Jurkat, Clone E6-1 (cell line): ENCODE measurements at regions not wholly inside any gene's neighbourhood (a gene's known extent, or its start where the extent isn't known, plus 50 kb on each side); places are given as distances from the start of the nearest gene placed in this dataset.

Experiments
- DNase-seq: peaks from one replicate; pipeline ENCODE4 v3.0.0-alpha.2; 2011; ENCODE audit warnings: low read depth, low spot score
- H3K4me3 ChIP-seq: 2 replicates; pipeline ENCODE4 v1.5.1; 2011; ENCODE audit warnings: mild to moderate bottlenecking, low read length, control low read depth, moderate library complexity

- no peak overlapping the region for H3K4me3 ChIP-seq
- no peak for DNase-seq
These were observed 101.4 kb upstream of the NHSL1 start for GRCh38 chr6:138600726-138601125.

DNA sequence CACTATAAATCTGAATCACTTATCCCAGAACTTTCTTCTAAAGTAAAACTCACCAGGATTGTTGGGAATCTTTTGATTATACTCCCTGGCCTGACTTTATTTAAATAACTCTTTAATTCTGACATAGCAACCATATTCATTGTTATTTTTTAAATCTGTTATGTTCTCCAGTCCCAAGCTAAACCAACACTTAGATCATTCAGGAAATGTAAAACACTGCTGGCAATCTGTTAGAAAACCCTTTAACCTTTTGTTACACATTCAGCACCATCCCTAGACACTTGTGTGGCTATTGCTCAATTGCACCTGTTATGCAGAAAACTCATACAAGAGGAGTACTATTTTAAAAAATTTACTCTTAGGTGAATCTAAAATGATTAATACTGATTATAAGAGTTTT, 101.8 kb upstream of the NHSL1 start:
- H3K4me3 ChIP-seq = no peak overlapping the region
- no peak for DNase-seq

GRCh38 chr6:138605958-138606357, 106.7 kb upstream of the NHSL1 start:
- H3K4me3 ChIP-seq = no peak overlapping the region
- no peak for DNase-seq

DNA sequence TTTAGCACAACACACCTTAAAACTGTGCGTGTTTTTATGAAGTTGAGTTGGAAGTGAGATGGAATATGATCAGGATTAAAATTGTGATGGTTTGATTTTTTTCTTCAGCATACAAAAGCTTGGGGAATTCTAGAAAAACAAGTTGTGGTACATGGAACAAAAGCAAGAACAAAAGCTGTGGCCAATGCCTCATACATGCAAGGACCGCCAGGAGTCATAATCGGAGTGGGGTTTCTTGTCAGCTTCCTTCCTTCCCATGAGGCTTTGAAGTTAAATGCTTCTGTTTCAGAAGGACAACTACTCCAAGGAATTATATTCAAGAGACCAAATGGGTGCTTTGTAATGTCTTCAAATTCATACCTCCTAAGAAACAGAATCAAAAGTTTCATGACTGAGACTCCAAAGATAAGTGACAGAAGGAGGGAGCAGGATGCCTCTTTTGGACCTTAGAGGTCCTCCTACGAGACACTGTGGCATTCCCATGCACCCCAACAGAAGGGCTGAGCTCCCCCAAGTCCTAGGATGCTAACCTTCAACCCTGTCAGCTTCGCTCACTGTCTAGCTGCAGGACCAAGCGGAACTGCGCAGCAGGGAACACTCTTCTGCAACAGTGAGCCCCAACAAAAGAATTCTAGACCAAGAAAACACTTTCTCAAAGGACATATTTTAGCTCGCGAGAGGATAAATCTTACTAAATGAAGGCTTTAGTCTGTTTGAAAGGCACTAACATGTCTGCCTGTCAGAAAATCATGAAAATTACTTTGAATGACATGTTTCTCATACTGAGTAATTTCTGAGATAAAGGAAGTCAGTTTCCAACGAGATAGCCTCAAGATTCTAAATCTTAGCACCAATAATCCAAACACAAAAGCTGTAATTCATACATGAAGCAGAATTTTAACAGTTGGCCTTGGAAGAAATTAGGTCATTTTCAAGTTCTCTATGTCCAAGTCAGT, 108.5 kb upstream of the NHSL1 start:
- DNase-seq = no peak
- H3K4me3 ChIP-seq = no peak overlapping the region

- H3K4me3 ChIP-seq = no peak overlapping the region
- DNase-seq = no peak
These were observed 109.6 kb upstream of the NHSL1 start for GRCh38 chr6:138608896-138609295.

DNA sequence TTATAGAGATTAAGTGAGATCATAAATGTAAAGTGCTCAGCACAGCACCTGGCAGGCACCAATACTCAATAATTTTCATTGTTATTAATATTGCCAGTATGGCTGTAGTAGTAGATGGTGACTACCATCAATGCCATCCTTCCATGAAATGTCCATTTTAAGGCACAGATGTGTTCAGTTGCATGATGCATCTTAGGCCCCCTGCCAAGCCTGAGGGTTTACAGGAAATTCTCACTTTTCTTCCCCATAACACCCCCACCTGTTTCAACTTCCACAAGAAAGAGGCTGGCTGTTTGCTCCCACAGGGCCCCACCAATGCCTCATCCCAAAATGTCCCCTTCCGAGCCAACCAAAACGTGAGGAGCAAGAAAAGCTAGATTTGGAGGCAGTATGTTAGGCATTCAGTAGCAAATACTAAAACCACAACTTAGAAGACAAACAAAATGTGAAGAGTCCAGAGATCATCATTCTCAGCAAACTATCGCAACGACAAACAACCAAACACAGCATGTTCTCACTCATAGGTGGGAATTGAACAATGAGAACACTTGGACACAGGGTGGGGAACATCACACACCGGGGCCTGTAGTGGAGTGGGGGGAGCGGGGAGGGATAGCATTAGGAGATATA, 110.6 kb upstream of the NHSL1 start:
- no peak overlapping the region for H3K4me3 ChIP-seq
- DNase-seq = no peak

DNA sequence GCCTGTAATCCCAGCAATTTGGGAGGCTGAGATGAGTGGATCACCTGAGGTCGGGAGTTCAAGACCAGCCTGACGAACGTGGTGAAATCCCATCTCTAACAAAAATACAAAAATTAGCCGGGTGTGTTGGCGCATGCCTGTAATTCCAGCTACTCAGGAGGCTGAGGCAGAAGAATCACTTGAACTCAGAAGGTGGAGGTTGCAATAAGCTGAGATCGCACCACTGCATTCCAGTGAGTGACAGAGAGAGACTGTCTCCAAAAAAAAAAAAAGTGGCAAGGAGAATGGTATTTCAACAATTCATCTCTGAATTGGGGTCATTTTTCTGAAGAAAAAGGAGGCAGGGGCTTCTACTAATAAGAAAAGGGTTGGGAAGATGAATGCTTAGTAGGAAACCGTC, 111.5 kb upstream of the NHSL1 start:
- DNase-seq = no peak
- no peak overlapping the region for H3K4me3 ChIP-seq

DNA sequence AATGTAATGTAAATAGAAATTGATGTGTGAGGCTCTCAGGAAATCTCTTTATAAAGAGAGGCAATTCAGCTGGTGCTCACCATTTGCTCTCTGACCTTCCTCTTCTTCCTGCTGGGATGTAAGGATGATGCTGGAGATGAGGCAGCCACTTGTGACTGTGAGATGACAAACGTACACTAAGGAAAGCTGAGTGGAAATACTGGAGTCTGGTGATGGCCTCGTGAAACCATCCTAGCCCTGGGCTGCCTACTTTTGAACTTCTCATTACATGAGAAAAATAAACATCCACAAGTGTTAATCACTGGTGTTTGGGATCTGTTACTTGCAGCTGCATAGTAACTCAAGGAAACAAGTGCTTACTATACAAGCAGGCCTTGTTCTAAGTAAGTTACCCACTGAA, 114.9 kb upstream of the NHSL1 start:
- no peak for DNase-seq
- H3K4me3 ChIP-seq = no peak overlapping the region

- DNase-seq = no peak
- H3K4me3 ChIP-seq = no peak overlapping the region
These were observed 118.9 kb upstream of the NHSL1 start for GRCh38 chr6:138618168-138618567.

DNA sequence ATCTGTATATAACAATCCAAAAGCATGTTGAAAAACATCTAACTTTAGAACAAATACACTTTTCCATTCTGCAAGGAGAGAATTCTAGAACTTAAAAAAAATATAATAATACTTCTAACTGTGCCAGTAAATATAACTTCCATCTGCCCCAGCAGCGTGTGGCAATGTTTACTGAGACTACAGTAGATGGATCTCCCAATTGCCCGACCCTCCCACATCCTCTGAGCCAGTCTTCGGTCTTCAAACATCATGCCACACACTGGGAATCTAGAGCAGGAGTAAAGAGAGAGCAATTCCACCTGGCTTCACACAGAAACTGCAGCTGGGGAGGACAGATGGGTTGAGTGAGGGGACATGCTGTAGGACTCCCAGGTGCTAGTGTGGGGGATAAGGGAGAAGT, 121.3 kb upstream of the NHSL1 start:
- no peak for DNase-seq
- no peak overlapping the region for H3K4me3 ChIP-seq

DNA sequence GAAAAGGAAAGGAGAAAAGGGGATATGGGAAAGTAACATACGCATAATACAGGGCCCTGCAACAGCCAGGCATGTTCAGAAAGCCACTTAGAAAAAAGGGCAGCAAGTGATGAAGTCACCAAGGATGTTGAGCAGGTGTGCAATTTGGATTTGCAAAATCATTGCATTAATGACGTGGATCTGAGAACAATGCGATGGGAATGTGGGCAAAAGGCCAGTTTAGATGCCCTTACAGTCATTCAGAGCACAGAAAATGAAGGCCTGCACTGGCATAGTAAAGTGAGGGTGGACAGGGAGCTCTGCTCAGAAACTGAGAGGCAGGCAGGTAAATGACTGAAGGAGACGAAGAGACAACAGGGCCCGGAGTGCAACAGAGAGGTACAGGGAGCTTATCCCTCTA, 123.7 kb upstream of the NHSL1 start:
- DNase-seq = no peak
- no peak overlapping the region for H3K4me3 ChIP-seq

GRCh38 chr6:138631566-138631965, 132.3 kb upstream of the NHSL1 start:
- no peak for DNase-seq
- no peak overlapping the region for H3K4me3 ChIP-seq

- H3K4me3 ChIP-seq = no peak overlapping the region
- DNase-seq = no peak
These were observed 135.7 kb upstream of the CCDC28A start for GRCh38 chr6:138637822-138638221.

DNA sequence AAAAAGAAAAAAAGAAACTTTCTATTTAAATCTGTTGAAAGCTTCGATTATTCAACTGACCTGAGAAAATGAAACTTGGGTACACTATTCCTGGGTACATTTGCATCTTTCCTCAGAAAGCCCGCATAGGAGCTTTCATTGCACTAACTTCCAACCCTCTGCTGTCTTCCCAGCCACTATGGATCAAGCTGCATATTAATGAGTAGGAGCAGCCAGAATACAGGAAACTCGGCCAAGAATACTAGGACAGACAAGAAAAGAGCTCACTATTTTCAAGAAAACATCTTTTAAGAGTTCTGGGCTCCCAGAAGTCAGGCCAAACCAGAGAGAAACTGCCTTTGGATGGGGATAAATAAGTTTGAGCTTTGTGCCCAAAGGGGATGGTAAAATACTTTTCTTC, 135.0 kb upstream of the CCDC28A start:
- no peak for DNase-seq
- H3K4me3 ChIP-seq = no peak overlapping the region

DNA sequence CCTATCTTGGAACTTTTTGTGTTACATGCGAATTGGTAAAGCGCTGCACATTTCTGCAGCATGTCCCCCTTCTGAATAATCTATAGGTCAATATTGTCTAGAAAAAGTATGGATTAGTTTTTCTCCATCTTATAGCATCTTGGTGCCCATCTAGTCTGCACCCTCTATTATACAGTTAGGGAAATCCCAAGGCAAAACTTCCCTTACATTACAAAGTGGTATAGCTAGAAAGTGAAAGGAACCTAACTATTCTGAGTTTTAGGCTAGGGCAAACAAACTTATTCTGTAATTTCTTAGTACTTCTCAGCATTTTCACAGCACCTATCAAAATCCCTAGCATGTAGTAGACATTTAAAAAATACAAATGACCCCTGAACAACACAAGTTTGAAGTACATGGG, 133.5 kb upstream of the CCDC28A start:
- DNase-seq = no peak
- no peak overlapping the region for H3K4me3 ChIP-seq

- no peak for DNase-seq
- no peak overlapping the region for H3K4me3 ChIP-seq
These were observed 130.4 kb upstream of the CCDC28A start for GRCh38 chr6:138643210-138643609.

- no peak overlapping the region for H3K4me3 ChIP-seq
- no peak for DNase-seq
These were observed 127.5 kb upstream of the CCDC28A start for GRCh38 chr6:138645976-138646640.

DNA sequence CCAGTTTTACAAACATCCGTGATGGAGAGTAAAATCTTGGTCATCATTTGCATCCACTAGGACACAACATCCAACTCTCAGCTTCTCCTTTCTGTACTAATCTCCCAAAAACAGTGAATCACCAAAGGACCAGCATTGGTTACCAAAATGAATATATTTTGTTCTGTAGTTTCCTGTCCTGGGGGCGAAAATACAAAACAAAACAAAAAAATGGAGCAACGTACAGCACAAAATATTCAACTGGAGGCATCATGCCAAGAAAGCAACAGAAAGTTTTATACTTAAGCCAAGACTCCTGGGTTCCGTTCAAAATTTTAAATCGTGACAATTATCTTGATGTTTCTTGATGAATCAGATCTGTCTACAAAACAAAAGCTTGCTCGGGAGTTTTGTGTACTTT, 126.6 kb upstream of the CCDC28A start:
- no peak for DNase-seq
- no peak overlapping the region for H3K4me3 ChIP-seq

DNA sequence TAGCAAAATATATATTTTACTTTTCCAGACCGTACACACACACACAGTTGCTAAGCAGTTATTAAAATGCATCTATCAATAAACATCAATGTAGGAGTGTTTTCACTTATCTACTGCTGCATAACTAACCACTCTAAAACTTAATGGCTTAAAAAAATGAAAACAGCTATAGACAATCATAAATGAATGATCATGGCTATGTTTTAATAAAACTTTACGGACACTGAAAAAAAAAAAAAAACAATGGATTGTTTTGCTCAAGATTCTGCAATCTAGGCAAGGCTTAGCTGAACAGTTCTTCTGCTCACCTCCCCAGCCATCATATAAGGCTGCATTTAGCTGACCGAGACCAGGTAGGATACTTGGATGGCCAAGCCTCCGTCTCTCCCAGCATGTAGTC, 125.4 kb upstream of the CCDC28A start:
- no peak overlapping the region for H3K4me3 ChIP-seq
- no peak for DNase-seq

GRCh38 chr6:138651491-138651890, 122.1 kb upstream of the CCDC28A start:
- DNase-seq = no peak
- no peak overlapping the region for H3K4me3 ChIP-seq
